ENCODE measurements at regions not wholly inside any gene's neighbourhood (a gene's known extent, or its start where the extent isn't known, plus 50 kb on each side); places are given as distances from the start of the nearest gene placed in this dataset.

GRCh38 chr1:22338071-22338765 is 113.4 kb upstream of the ZBTB40 start:
- Histone ChIP-seq H3K27ac (no peak overlapping the region), H3K36me3 (replicated peaks) (no peaks in the 10 kb centered on the region), H3K4me3 (ENCODE audit: low read depth, low read length) (no peak overlapping the region), H3K27me3 (replicated peaks) (peaks cover 7% of the 10 kb centered on the region)
- TF ChIP-seq CTCF (IDR thresholded peaks at IDR 0.05; ENCODE audit: low read depth, low read length, missing control alignments), result no peak
- in situ Hi-C loops (cut with HindIII; ENCODE audit: low pct_ligation_motif_present, low sequenced_read_pairs), result no loop called here
- DNase-seq, result no peak

DNA sequence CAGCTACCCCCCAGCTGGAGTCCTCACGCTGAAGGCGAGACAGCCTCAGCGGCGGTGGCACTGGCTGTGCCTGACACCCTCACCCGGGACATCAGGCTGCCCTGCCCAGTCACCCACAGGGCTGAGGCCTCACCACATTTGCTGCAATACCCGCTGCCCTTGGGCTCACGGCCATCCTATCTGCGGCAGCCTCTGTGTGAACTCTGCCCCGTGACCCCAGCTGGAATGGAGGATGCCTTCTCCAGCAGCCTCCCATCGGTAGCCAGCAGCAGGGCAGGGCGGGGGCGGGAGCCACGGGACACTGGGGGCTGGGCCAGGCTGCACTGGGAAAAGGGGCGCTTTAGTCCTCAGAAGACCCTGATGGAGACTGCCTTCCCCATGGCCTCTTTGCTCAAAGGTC is 112.4 kb upstream of the ZBTB40 start:
- H3K27me3 ChIP-seq (replicated peaks), result peaks cover 13% of the 10 kb centered on the region

GRCh38 chr1:22340066-22340465 is 111.6 kb upstream of the ZBTB40 start:
- no peak overlapping the region for H3K4me3 ChIP-seq (ENCODE audit: low read depth, low read length)
- in situ Hi-C loops (cut with HindIII; ENCODE audit: low pct_ligation_motif_present, low sequenced_read_pairs), result no loop called here
- H3K36me3 ChIP-seq (replicated peaks), result no peaks in the 10 kb centered on the region
- DNase-seq, result no peak
- no peak for TF ChIP-seq CTCF (IDR thresholded peaks at IDR 0.05; ENCODE audit: low read depth, low read length, missing control alignments)
- no peak overlapping the region for H3K27ac ChIP-seq
- peaks cover 13% of the 10 kb centered on the region for H3K27me3 ChIP-seq (replicated peaks)

More for the DNA sequence above, 112.4 kb upstream of the ZBTB40 start:
- in situ Hi-C loops (cut with HindIII; ENCODE audit: low pct_ligation_motif_present, low sequenced_read_pairs), result no loop called here
- no peak overlapping the region for H3K4me3 ChIP-seq (ENCODE audit: low read depth, low read length)
- H3K27ac ChIP-seq, result no peak overlapping the region
- no peaks in the 10 kb centered on the region for H3K36me3 ChIP-seq (replicated peaks)
- TF ChIP-seq CTCF (IDR thresholded peaks at IDR 0.05; ENCODE audit: low read depth, low read length, missing control alignments), result no peak
- no peak for DNase-seq

- Histone ChIP-seq H3K4me3 (ENCODE audit: low read depth, low read length) (no peak overlapping the region), H3K27ac (no peak overlapping the region), H3K36me3 (replicated peaks) (no peaks in the 10 kb centered on the region), H3K27me3 (replicated peaks) (peaks cover 13% of the 10 kb centered on the region)
- in situ Hi-C loops (cut with HindIII; ENCODE audit: low pct_ligation_motif_present, low sequenced_read_pairs), result no loop called here
- DNase-seq, result no peak
- no peak for TF ChIP-seq CTCF (IDR thresholded peaks at IDR 0.05; ENCODE audit: low read depth, low read length, missing control alignments)
These were observed 110.8 kb upstream of the ZBTB40 start for GRCh38 chr1:22340873-22341272.

DNA sequence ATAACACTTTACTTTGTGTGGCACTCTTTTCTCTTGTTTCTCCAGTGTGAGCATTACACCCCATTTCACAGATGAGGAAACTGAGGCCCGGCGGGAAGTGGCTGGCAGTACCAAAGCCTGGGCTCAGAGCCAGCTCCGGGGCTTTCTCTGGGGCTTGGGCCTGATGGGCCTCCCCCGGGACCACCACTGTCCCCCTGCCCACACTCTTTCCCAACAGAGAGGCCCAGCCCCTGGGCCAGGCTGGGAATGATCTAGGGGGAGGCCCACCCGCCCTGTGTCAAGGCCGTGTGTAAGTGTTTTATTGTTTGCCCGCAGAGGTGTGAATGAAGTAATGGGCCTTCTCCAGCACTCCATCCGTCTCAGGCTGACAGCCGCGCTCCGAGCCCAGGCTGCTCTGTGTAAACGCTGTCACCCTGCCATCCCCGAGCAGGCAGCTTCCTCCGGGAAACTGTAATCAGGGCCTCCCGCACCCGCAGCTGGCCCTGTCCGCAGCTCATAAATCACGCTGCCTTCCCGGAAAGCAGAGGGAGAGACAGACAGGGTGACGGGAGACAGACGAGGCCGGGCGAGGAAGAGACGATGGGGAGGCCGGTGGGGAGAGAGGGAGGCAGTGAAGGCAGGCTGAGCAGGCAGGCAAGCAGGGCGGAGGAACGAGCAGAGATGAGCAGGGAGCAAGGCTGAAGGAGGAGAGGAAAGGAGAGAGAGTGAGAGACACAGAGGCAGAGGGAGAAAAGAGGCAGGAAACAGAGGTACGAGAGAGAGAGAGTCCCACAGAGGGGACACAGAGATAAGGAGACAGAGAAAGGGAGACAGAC is 109.7 kb upstream of the ZBTB40 start:
- no peak for DNase-seq
- H3K27ac ChIP-seq, result no peak overlapping the region
- TF ChIP-seq CTCF (IDR thresholded peaks at IDR 0.05; ENCODE audit: low read depth, low read length, missing control alignments), result no peak
- H3K4me3 ChIP-seq (ENCODE audit: low read depth, low read length), result no peak overlapping the region
- no peaks in the 10 kb centered on the region for H3K36me3 ChIP-seq (replicated peaks)
- peaks cover 13% of the 10 kb centered on the region for H3K27me3 ChIP-seq (replicated peaks)
- in situ Hi-C loops (cut with HindIII; ENCODE audit: low pct_ligation_motif_present, low sequenced_read_pairs), result no loop called here
